Hepatocyte (in vitro differentiated cells): ENCODE measurements at regions not wholly inside any gene's neighbourhood (a gene's known extent, or its start where the extent isn't known, plus 50 kb on each side); places are given as distances from the start of the nearest gene placed in this dataset.

ENCODE experiments used
- CTCF ChIP-seq: fragments of 200-600 bp; sonication (generic); IDR thresholded peaks from 2 replicates; pipeline ENCODE4 v1.5.1; 2016; ENCODE audit warnings: antibody characterized with exemption, mild to moderate bottlenecking; ENCODE audit not compliant: poor library complexity
- EZH2phosphoT487 ChIP-seq: fragments of 200-600 bp; sonication (generic); IDR thresholded peaks from one replicate; pipeline ENCODE4 v1.6.1; 2018; ENCODE audit warnings: antibody characterized with exemption, mild to moderate bottlenecking, low read depth, moderate library complexity; ENCODE audit not compliant: unreplicated experiment, severe bottlenecking

DNA sequence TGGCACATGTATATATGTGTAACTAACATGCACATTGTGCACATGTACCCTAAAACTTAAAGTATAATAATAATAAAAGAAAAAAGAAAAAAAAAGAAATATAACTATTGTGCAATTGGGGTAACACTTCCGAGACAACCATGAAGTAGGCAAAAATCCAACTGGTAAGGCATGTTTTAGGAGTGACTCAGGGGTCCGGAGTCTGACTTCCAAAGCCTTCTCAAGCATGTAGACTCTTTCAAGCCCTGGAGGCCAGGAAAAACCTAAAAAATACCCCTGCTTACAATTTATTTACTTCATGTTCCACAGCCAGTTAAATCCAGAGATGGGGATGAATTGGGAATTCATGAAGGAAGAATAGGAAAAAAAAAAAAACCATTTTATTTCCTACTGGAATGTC lies 161.3 kb upstream of the PHACTR1 start:
- TF ChIP-seq EZH2phosphoT487 = no peak
- TF ChIP-seq CTCF = no peak
